ENCODE measurements at regions not wholly inside any gene's neighbourhood (a gene's known extent, or its start where the extent isn't known, plus 50 kb on each side); places are given as distances from the start of the nearest gene placed in this dataset.

DNA sequence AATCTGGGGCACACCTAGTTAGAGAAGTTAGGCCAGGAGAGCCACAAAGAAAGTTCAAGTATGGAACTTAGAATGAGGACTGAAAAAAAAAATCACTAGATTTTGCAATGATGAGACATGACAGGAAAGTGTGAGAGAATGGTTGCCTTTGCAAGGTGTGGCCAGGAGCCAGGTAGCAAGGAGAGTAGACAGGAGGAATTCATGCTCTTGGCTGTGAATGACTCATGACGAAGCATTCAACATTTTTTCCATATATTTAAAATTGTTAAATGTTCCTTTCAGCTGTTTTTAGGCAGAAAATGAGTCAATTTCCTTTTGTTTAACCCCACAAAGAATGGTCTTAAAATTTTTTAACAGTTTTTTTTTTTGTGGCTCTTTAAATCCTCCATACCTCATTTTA, 636.9 kb downstream of the PLCL1 start:
- TF ChIP-seq POLR2A (IDR thresholded peaks at IDR 0.05): no peak
- TF ChIP-seq, protein P1, sequence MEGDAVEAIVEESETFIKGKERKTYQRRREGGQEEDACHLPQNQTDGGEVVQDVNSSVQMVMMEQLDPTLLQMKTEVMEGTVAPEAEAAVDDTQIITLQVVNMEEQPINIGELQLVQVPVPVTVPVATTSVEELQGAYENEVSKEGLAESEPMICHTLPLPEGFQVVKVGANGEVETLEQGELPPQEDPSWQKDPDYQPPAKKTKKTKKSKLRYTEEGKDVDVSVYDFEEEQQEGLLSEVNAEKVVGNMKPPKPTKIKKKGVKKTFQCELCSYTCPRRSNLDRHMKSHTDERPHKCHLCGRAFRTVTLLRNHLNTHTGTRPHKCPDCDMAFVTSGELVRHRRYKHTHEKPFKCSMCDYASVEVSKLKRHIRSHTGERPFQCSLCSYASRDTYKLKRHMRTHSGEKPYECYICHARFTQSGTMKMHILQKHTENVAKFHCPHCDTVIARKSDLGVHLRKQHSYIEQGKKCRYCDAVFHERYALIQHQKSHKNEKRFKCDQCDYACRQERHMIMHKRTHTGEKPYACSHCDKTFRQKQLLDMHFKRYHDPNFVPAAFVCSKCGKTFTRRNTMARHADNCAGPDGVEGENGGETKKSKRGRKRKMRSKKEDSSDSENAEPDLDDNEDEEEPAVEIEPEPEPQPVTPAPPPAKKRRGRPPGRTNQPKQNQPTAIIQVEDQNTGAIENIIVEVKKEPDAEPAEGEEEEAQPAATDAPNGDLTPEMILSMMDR (IDR thresholded peaks at IDR 0.05 in 4 of 5, conservative IDR thresholded peaks at IDR 0.05 in 1 of 5): no peak

Data from gastrocnemius medialis (tissue), 4 donors.